Thyroid gland (tissue), 4 donors: ENCODE measurements at regions not wholly inside any gene's neighbourhood (a gene's known extent, or its start where the extent isn't known, plus 50 kb on each side); places are given as distances from the start of the nearest gene placed in this dataset.

Experiments used
- CTCF ChIP-seq, 6 experiments: fragments of 200-600 bp in 3 of 6; fragments of 450-650 bp in 3 of 6; sonication (generic) in 3 of 6; IDR thresholded peaks; one replicate each; pipeline ENCODE4 v1.5.1; 2016 to 2019; ENCODE audit warnings: antibody characterized with exemption in 6 of 6, mild to moderate bottlenecking in 2 of 6, inconsistent platforms in 1 of 6, moderate library complexity in 1 of 6
- POLR2A ChIP-seq, 2 donors: fragments of 450-650 bp; IDR thresholded peaks; one replicate each; pipeline ENCODE4 v1.6.1; 2017; ENCODE audit warnings: antibody characterized with exemption in 2 of 2, mild to moderate bottlenecking in 2 of 2, moderate library complexity in 1 of 2

GRCh38 chr14:89674240-89674639, 257.2 kb upstream of the FOXN3 start:
- TF ChIP-seq POLR2A (IDR thresholded peaks at IDR 0.05) (no peak), CTCF (IDR thresholded peaks at IDR 0.05) (no peak)
